KMS-11 (cell line): ENCODE measurements at regions not wholly inside any gene's neighbourhood (a gene's known extent, or its start where the extent isn't known, plus 50 kb on each side); places are given as distances from the start of the nearest gene placed in this dataset.
"Not testable (repeated sequence)": the region's sequence is repeated elsewhere in the genome, so short reads cannot be mapped to it uniquely, and the experiment has no call there.

Source experiments
- H2AFZ ChIP-seq: fragments of 200-600 bp; sonication (generic); 2 replicates; pipeline ENCODE4 v1.6.1; 2016; ENCODE audit warnings: antibody characterized with exemption, mixed run types, low read depth
- H3K27ac ChIP-seq: fragments of 200-600 bp; sonication (generic); 2 replicates; pipeline ENCODE4 v1.6.1; 2016; ENCODE audit warnings: mild to moderate bottlenecking, mixed run types
- H3K27me3 ChIP-seq: fragments of 200-600 bp; sonication (generic); 2 replicates; pipeline ENCODE4 v1.6.1; 2017; ENCODE audit warnings: mild to moderate bottlenecking, low read depth, mixed run types, moderate library complexity; ENCODE audit not compliant: insufficient read depth
- H3K36me3 ChIP-seq: fragments of 200-600 bp; sonication (generic); 2 replicates; pipeline ENCODE4 v1.6.1; 2017; ENCODE audit warnings: mild to moderate bottlenecking, mixed run types; ENCODE audit not compliant: insufficient read depth
- H3K4me1 ChIP-seq: fragments of 200-600 bp; sonication (generic); 2 replicates; pipeline ENCODE4 v1.6.1; 2016; ENCODE audit warnings: mild to moderate bottlenecking, low read depth, mixed run types; ENCODE audit not compliant: poor library complexity, severe bottlenecking
- H3K4me2 ChIP-seq: fragments of 200-600 bp; sonication (generic); 2 replicates; pipeline ENCODE4 v1.7.0; 2016; ENCODE audit warnings: mild to moderate bottlenecking, mixed run types
- H3K4me3 ChIP-seq: fragments of 200-600 bp; sonication (generic); IDR thresholded peaks from 2 replicates; pipeline ENCODE4 v1.6.1; 2017; ENCODE audit warnings: low read depth, low read length, mixed read lengths; ENCODE audit not compliant: insufficient read depth
- H3K79me2 ChIP-seq: fragments of 200-600 bp; sonication (generic); 2 replicates; pipeline ENCODE4 v1.6.1; 2016; ENCODE audit warnings: low read depth, mixed run types; ENCODE audit not compliant: insufficient read depth
- H3K9ac ChIP-seq: fragments of 200-600 bp; sonication (generic); 2 replicates; pipeline ENCODE4 v1.6.1; 2016; ENCODE audit warnings: mild to moderate bottlenecking, mixed run types
- H4K20me1 ChIP-seq: fragments of 200-600 bp; sonication (generic); 2 replicates; pipeline ENCODE4 v1.6.1; 2016; ENCODE audit warnings: mild to moderate bottlenecking, mixed run types; ENCODE audit not compliant: insufficient read depth
- TF ChIP-seq, protein P1 (sequence below): fragments of 200-600 bp; sonication (generic); conservative IDR thresholded peaks from 2 replicates; pipeline ENCODE4 v1.6.1; 2017; ENCODE audit warnings: low read depth, mild to moderate bottlenecking, antibody characterized with exemption, low read length, moderate library complexity, mixed read lengths

DNA sequence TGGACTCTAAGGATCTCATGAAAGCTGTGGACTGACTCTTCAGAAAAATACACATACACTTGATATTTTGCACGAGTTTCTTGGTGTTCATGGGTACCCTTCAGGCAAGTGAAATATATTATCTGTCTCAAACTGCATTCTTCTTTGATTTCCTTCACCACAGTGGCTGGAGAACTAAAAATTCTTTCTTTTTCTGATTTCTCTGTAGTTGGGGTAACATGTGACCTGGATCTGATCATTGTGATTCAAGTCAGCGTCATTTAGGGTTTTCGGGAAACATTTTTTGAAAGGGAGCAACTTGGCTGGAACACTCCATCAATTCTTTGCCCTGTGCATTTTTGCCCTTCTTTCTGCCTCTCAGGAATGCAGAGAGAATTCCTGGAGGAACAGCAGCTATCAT, 205.8 kb downstream of the OR2B2 start:
- no peaks in the 10 kb centered on the region for H3K36me3 ChIP-seq
- H2AFZ ChIP-seq = no peak overlapping the region
- no peaks in the 10 kb centered on the region for H4K20me1 ChIP-seq
- TF ChIP-seq, protein P1, sequence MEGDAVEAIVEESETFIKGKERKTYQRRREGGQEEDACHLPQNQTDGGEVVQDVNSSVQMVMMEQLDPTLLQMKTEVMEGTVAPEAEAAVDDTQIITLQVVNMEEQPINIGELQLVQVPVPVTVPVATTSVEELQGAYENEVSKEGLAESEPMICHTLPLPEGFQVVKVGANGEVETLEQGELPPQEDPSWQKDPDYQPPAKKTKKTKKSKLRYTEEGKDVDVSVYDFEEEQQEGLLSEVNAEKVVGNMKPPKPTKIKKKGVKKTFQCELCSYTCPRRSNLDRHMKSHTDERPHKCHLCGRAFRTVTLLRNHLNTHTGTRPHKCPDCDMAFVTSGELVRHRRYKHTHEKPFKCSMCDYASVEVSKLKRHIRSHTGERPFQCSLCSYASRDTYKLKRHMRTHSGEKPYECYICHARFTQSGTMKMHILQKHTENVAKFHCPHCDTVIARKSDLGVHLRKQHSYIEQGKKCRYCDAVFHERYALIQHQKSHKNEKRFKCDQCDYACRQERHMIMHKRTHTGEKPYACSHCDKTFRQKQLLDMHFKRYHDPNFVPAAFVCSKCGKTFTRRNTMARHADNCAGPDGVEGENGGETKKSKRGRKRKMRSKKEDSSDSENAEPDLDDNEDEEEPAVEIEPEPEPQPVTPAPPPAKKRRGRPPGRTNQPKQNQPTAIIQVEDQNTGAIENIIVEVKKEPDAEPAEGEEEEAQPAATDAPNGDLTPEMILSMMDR = no peak
- H3K4me3 ChIP-seq = no peak overlapping the region
- H3K27ac ChIP-seq = no peak overlapping the region
- H3K4me1 ChIP-seq = no peaks in the 10 kb centered on the region
- H3K27me3 ChIP-seq = no peaks in the 10 kb centered on the region
- H3K79me2 ChIP-seq = no peaks in the 10 kb centered on the region
- H3K9ac ChIP-seq = no peak overlapping the region
- H3K4me2 ChIP-seq = no peak overlapping the region

DNA sequence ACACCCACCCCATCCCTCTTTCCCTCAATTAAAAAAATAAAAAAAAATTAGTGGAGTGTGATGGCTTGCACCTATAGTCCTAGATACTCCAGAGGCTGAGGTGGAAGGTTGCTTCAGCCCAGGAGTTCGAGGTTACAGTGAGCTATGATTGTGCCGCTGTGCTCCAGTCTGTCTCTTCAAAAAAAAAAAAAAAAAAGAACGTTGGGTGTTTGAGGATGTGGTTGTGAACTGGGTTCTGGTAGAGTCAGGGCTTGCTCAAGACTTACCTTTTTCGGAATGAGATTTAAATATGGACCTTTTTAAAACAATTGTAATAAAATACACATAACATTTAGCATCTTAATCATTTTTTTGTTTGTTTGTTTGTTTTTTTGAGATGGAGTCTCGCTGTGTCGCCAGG, 211.9 kb downstream of the OR2B2 start:
- H3K4me1 ChIP-seq = no peaks in the 10 kb centered on the region
- H3K4me3 ChIP-seq = no peak overlapping the region
- no peaks in the 10 kb centered on the region for H3K79me2 ChIP-seq
- H4K20me1 ChIP-seq = no peaks in the 10 kb centered on the region
- no peaks in the 10 kb centered on the region for H3K36me3 ChIP-seq
- H3K27ac ChIP-seq = no peak overlapping the region
- TF ChIP-seq, protein P1 = no peak
- H3K9ac ChIP-seq = no peak overlapping the region
- no peak overlapping the region for H2AFZ ChIP-seq
- no peaks in the 10 kb centered on the region for H3K27me3 ChIP-seq
- H3K4me2 ChIP-seq = no peak overlapping the region

DNA sequence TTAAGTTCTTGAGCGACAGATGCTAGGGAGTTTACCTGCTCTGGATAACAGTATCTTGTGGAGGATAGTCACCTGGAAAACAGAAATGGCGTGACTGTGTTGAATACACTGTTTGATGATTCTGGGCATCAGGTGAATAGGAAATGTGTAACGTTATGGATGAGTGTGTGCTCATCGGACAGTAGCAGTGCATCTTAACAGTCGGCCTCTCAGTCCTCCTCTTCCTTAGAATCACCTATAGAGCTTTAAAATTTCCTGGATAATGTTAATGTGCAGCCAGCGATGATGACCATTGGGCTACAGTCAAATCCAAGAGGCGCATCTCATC, 217.7 kb downstream of the OR2B2 start:
- Histone ChIP-seq H3K36me3 (no peaks in the 10 kb centered on the region), H3K79me2 (no peaks in the 10 kb centered on the region), H3K4me2 (no peak overlapping the region), H4K20me1 (no peaks in the 10 kb centered on the region), H3K4me3 (no peak overlapping the region), H3K9ac (no peak overlapping the region; the same call in 1 of the 2 replicates), H3K27me3 (no peaks in the 10 kb centered on the region), H2AFZ (peak overlapping the region; percentile 71; the same call in 1 of the 2 replicates), H3K4me1 (no peaks in the 10 kb centered on the region), H3K27ac (no peak overlapping the region)
- TF ChIP-seq, protein P1 = no peak

DNA sequence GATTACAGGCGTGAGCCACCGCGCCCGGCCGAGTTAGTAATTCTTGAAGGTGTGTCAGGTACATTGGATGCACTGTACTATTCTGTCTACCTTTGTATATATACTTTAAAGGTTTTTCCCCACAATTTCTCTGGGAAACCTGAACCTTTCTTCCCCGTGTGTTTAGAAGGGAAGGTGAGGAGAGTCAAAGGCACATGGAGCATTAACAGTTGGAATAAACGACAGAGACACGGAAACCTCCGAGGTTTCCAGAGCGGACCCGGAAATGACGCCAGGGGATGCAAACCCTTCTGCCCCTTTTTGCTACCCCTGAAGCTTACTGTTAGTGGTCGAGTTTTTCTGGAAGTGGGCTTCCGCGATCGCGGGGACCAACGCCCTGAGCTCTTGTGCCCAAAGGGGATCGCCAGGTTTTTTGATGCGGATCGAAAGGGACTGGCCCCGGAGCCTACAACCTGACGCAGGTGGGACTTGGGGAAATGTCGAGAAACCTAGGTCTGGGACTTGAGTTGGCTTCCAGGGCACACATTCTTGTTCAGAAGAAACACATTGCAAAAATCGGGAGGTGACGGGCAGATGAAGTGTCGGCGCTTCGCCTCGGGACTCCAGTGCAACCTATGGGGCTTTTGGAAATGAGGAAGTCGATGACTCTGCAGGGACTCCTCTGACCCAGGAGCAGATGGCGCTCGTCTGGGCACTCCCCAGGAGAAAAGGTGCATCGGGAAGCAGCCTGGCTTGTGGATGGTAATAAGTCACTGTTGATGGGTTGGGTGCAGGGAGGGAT, 218.2 kb downstream of the OR2B2 start:
- no peaks in the 10 kb centered on the region for H3K79me2 ChIP-seq
- H4K20me1 ChIP-seq = no peaks in the 10 kb centered on the region
- peak overlapping the region; percentile 71 for H2AFZ ChIP-seq
- H3K27ac ChIP-seq = peak overlapping the region; percentile 11; the same call in 1 of the 2 replicates
- no peak overlapping the region for H3K4me3 ChIP-seq
- peak overlapping the region; percentile 36; the same call in 1 of the 2 replicates for H3K4me2 ChIP-seq
- no peaks in the 10 kb centered on the region for H3K27me3 ChIP-seq
- H3K9ac ChIP-seq = peak overlapping the region; percentile 49; the same call in 1 of the 2 replicates
- H3K36me3 ChIP-seq = no peaks in the 10 kb centered on the region
- no peaks in the 10 kb centered on the region for H3K4me1 ChIP-seq
- TF ChIP-seq, protein P1 = no peak

DNA sequence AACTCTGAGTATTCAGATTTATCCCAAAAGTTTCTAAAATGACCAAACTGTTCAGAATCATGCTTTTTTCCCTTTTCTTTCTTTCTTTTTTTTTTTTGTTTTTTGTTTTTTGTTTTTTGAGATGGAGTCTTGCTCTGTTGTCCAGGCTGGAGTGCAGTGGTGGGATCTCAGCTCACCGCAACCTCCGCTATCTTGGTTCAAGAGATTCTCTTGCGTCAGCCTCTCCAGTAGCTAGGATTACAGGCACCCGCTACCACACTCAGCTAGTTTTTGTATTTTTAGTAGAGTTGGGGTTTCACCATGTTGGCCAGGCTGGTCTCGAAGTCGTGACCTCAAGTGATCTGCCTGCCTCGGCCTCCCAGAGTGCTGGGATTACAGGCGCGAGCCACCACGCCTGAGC, 219.2 kb upstream of the ZNF184 start:
- H3K4me1 ChIP-seq, H3K27ac ChIP-seq, H3K4me2 ChIP-seq, H3K4me3 ChIP-seq, H4K20me1 ChIP-seq, H2AFZ ChIP-seq, H3K9ac ChIP-seq, H3K36me3 ChIP-seq, H3K27me3 ChIP-seq, H3K79me2 ChIP-seq: not testable (repeated sequence)
